Breast epithelium (tissue), 3 donors: ENCODE measurements at regions not wholly inside any gene's neighbourhood (a gene's known extent, or its start where the extent isn't known, plus 50 kb on each side); places are given as distances from the start of the nearest gene placed in this dataset.

Experiments used
- CTCF ChIP-seq, 3 donors: fragments of 450-650 bp; IDR thresholded peaks; one replicate each; pipeline ENCODE4 v1.5.1; 2016 to 2017; ENCODE audit warnings: antibody characterized with exemption in 3 of 3, mild to moderate bottlenecking in 3 of 3, moderate library complexity in 3 of 3
- POLR2A ChIP-seq: fragments of 450-650 bp; IDR thresholded peaks from one replicate; pipeline ENCODE4 v1.6.1; 2016; ENCODE audit warnings: antibody characterized with exemption, mild to moderate bottlenecking, moderate library complexity

- no peak for TF ChIP-seq CTCF (IDR thresholded peaks at IDR 0.05)
- TF ChIP-seq POLR2A: no peak
Measured at GRCh38 chr10:10204415-10204814, 813.3 kb upstream of the CELF2 start.
